ENCODE measurements at regions not wholly inside any gene's neighbourhood (a gene's known extent, or its start where the extent isn't known, plus 50 kb on each side); places are given as distances from the start of the nearest gene placed in this dataset.

DNA sequence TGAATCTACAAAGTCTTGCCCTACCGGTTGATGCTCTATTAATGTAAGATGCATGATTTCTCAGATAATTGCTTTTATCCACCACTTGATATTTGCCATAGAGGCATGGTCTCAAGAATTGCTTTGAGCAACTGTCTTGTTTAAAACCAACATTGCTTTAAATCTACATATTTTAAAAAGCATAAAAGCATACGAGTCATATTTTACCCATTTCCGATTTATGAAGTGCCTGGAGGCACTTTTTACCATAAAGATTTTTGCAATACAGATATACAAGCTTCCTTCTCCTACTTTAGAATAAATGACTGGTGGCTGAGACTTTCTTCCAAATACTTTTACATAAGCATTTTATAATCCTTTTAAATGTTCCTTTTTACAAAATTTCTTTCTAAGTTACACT lies 517.6 kb downstream of the TXNL1 start:
- Mint-ChIP-seq H3K4me1 (peaks cover 20% of the 10 kb centered on the region), H3K4me3 (no peak overlapping the region), H3K36me3 (ENCODE audit: low read depth) (no peaks in the 10 kb centered on the region), H3K27ac (ENCODE audit: unreplicated experiment) (no peak overlapping the region), H3K27me3 (ENCODE audit: low read depth) (no peaks in the 10 kb centered on the region), H3K9me3 (peaks cover 6% of the 10 kb centered on the region)
- TF ChIP-seq, protein P1, sequence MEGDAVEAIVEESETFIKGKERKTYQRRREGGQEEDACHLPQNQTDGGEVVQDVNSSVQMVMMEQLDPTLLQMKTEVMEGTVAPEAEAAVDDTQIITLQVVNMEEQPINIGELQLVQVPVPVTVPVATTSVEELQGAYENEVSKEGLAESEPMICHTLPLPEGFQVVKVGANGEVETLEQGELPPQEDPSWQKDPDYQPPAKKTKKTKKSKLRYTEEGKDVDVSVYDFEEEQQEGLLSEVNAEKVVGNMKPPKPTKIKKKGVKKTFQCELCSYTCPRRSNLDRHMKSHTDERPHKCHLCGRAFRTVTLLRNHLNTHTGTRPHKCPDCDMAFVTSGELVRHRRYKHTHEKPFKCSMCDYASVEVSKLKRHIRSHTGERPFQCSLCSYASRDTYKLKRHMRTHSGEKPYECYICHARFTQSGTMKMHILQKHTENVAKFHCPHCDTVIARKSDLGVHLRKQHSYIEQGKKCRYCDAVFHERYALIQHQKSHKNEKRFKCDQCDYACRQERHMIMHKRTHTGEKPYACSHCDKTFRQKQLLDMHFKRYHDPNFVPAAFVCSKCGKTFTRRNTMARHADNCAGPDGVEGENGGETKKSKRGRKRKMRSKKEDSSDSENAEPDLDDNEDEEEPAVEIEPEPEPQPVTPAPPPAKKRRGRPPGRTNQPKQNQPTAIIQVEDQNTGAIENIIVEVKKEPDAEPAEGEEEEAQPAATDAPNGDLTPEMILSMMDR (conservative IDR thresholded peaks at IDR 0.05), result no peak
- no peak for DNase-seq (ENCODE audit: low read depth, low spot score)

DNA sequence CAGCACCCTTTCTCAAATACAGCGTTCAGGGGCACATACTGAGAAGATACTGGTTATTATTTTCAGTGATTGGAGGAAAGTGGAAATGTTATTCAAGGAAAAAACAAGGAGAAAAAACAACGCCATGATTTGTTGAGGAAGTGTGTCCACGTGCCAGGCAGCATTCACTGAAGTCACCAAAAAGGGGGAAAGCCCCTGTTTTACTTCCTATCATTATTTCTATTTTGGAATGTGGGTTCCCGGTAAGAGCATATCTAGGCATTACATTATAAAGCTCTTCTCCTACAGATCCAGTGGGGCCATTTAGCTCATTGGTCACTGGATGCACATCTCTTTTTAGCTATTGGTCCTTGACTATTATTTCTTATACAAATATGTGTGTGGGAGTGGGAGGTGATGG lies 518.7 kb downstream of the TXNL1 start:
- Mint-ChIP-seq H3K27me3 (ENCODE audit: low read depth) (no peaks in the 10 kb centered on the region), H3K4me3 (no peak overlapping the region), H3K36me3 (ENCODE audit: low read depth) (no peaks in the 10 kb centered on the region), H3K4me1 (peaks cover 20% of the 10 kb centered on the region), H3K9me3 (peaks cover 3% of the 10 kb centered on the region), H3K27ac (ENCODE audit: unreplicated experiment) (no peak overlapping the region)
- no peak for DNase-seq (ENCODE audit: low read depth, low spot score)
- TF ChIP-seq, protein P1 (conservative IDR thresholded peaks at IDR 0.05), result no peak

DNA sequence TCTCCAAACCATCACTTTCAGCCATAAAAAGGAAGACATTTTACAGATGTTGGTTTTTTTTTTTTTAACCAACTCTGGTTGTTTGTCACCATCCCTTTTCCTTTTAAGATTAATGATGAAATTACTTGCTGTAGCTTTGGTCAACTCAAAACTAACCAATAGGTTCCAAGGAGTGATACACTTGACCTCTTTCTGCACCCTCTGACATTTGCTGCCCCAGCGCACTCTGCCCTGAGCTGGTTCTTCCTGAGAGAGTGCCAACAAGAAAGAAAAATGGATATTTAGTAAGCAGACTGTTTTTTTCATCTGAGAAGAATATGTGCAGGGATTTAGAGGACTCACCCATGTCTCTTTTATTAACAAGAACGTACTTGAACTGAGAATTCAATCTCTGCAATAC lies 520.0 kb downstream of the TXNL1 start:
- TF ChIP-seq, protein P1 (conservative IDR thresholded peaks at IDR 0.05), result no peak
- no peak overlapping the region for H3K4me3 Mint-ChIP-seq
- no peak for DNase-seq (ENCODE audit: low read depth, low spot score)
- no peaks in the 10 kb centered on the region for H3K36me3 Mint-ChIP-seq (ENCODE audit: low read depth)
- H3K27me3 Mint-ChIP-seq (ENCODE audit: low read depth), result no peaks in the 10 kb centered on the region
- H3K9me3 Mint-ChIP-seq, result no peaks in the 10 kb centered on the region
- no peak overlapping the region for H3K27ac Mint-ChIP-seq (ENCODE audit: unreplicated experiment)
- peaks cover 22% of the 10 kb centered on the region for H3K4me1 Mint-ChIP-seq

DNA sequence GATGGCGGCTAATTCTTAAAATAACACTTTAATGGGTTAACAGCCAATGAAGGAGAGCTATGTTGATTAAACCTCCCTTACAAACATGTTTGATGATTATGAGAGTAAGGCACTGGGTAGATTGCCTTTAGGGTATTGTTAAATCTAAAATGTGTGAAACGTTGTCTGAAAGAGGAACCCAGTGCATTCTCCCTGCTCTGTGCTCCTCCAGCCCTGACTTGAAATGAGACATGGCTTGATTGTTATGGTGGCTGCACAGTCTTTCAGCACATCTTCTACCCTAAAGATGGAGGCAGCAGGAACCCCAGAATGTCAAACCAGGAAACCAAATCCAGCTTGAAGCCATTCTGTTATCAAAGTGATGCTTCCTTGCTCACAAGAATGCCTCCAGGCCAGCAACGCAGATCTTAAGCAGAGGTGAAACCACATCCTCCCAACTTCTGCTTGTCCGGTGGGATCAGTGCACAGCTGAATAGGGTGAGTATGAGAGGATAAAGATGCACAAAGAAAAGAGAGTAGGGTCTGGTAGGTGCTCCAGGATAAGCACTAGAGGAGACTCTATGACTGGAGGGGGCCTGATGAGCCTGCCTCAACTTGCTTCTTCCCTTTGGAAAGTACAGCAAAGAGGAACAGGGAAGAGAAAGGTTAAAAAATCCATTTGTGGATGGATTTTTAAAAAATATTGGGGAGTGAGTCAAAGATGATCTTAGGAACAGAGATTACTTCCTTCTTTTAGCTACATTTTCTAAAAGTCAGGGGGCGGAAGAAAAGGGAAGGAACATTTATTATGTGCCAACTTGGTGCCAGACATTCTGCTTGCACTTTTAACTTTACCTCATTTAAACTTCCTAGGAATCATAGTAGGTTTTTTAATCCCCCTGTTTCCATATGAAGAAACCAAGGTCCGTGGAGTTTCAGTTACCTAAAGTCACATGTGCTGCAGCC lies 523.0 kb downstream of the TXNL1 start:
- H3K4me3 Mint-ChIP-seq, result no peak overlapping the region
- TF ChIP-seq, protein P1 (conservative IDR thresholded peaks at IDR 0.05), result no peak
- H3K36me3 Mint-ChIP-seq (ENCODE audit: low read depth), result no peaks in the 10 kb centered on the region
- no peak overlapping the region for H3K27ac Mint-ChIP-seq (ENCODE audit: unreplicated experiment)
- peaks cover 28% of the 10 kb centered on the region for H3K4me1 Mint-ChIP-seq
- no peak for DNase-seq (ENCODE audit: low read depth, low spot score)
- H3K27me3 Mint-ChIP-seq (ENCODE audit: low read depth), result no peaks in the 10 kb centered on the region
- H3K9me3 Mint-ChIP-seq, result no peaks in the 10 kb centered on the region

DNA sequence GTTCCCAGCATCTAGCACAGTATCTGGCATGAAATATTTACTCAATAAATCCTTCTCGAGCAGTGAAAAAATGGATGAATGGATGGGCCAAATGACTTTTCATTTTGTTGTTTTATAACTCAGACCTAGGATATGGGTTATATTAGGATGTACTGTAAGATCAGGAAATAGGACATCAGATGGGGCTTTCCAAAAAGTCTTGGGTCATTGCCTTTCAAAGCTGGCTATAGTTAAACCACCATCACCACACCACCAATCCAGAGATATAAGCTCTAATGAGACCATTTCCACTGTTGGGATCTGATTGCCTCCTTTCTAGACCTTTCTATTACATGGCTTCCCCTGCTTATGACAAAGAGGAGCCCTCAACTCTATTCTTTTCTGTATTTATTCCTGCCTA lies 525.0 kb upstream of the TCF4 start:
- Mint-ChIP-seq H3K27ac (ENCODE audit: unreplicated experiment) (no peak overlapping the region), H3K9me3 (no peaks in the 10 kb centered on the region)

More for the DNA sequence above, 525.0 kb upstream of the TCF4 start:
- Mint-ChIP-seq H3K36me3 (ENCODE audit: low read depth) (no peaks in the 10 kb centered on the region), H3K4me3 (no peak overlapping the region), H3K27me3 (ENCODE audit: low read depth) (no peaks in the 10 kb centered on the region), H3K4me1 (peaks cover 25% of the 10 kb centered on the region)
- TF ChIP-seq, protein P1 (conservative IDR thresholded peaks at IDR 0.05), result no peak
- no peak for DNase-seq (ENCODE audit: low read depth, low spot score)
